Effector CD8-positive, alpha-beta T cell (primary cell): ENCODE measurements at regions not wholly inside any gene's neighbourhood (a gene's known extent, or its start where the extent isn't known, plus 50 kb on each side); places are given as distances from the start of the nearest gene placed in this dataset.

Experiments used
- DNase-seq: peaks from one replicate; lab custom pipeline; 2025; lab: John Stamatoyannopoulos, UW

DNA sequence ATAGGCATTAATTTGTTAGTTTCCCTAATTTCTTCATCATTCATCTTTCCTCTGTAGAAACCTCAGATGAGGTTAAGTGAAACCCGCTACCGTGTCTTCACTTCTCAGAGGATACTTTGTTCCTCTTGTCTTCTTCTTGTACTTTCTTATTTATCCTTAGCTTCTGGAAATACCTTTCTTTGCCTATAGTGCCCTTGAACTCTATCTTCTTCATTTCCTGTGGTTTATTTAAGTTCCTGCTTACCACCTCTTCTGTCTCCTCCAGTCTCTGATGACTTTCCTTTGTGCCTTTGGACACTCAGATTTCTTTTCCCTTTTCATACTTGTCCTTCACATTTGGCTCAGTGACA is 159.6 kb upstream of the LEF1 start:
- no peak for DNase-seq

GRCh38 chr4:108327642-108328382 is 159.1 kb upstream of the LEF1 start:
- DNase-seq = no peak

DNA sequence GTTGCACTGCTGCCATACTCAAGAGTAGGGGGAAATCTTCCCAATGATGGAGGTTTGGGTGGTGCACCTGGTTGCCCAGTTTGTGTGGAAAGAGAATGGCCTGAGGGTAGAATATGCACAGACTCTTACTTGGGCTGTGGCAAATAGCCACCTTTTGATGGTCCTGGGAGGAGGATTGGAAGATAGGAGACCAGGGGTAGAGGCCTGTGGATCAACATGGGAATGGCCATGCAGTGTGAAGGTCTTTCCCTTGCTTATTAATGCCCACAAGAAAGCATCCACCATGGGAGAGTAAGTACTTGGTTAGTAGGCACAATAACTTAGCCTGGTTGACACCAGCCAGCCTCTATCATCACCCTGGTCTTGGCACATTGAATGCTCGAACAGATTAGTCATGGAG is 156.8 kb upstream of the LEF1 start:
- DNase-seq = no peak

GRCh38 chr4:108324450-108324849 is 155.7 kb upstream of the LEF1 start:
- no peak for DNase-seq

- no peak for DNase-seq
Measured at GRCh38 chr4:108322497-108322896, 153.8 kb upstream of the LEF1 start.

GRCh38 chr4:108320061-108320460 is 151.3 kb upstream of the LEF1 start:
- DNase-seq = no peak

DNA sequence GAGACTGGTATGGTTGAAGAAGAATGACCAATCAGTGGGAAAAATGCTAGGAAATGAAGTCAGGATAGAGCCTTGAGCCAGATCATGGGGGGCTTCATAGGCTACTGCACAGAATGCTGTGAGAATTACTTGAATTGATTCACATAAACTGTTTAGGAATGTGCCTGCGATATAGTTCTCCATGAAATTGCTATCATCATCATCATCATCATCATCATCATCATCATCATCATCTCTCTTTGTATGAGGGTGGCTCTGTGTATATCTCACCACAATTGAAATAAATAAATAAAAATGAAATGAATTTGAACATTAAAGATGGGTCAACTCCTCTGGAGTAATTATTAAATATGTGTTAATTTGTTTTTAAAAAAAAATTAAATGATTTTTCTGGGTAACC is 148.6 kb upstream of the LEF1 start:
- DNase-seq = no peak

DNA sequence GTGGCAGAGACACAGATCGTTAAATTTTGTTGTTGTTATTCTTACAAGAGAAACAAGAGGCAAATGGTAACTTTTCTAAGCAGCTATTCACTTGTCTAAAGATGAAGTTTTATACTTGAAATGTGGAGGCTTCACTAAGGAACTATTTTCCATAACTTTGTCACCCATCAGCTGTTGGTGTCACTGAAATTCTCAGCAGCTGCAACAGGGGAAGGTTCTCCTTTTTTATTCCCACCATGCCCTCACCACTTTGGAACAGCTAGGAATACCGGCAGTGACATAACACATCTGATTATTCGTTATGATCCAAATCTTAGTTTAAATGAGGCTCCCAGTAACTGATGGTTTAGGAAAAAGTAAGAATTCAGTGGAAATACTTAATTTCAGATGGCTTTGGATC is 147.0 kb upstream of the LEF1 start:
- DNase-seq = no peak

- DNase-seq = no peak
Measured at GRCh38 chr4:108314900-108315589, 146.3 kb upstream of the LEF1 start.

GRCh38 chr4:108313546-108314339 is 145.0 kb upstream of the LEF1 start:
- no peak for DNase-seq

GRCh38 chr4:108311313-108311712 is 142.6 kb upstream of the LEF1 start:
- no peak for DNase-seq

DNA sequence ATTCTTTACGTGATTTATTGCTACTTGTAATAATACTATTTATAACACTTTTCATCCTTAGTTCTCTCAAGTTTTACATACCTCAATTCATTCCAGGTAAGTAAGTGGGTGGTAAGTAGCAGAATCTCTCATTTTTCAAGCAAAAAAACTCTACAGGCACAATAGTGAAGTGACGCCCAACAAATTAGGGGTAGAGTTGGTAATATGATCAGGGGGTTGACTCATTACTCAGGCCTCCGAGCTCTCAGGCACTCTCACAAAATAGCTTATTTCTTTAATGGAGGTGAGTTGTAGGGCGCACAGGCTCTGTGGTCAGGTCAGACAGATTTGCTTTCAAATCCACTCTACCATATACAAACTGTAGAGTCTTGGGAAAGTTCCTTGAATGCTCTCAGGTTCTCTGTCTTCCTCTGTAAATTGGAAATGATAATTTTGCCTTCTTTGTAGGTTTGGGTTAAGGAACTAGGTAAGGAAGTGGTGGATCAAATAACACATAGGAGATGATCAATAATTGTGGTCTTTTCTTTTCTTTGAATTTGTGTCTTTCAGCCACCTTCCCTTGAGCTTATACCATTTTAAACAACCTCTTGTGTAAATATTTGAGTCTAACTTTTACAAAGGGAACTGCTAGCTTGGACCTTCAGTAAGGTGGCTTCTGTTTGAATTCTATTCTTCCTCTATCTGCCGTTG is 134.9 kb upstream of the LEF1 start:
- DNase-seq = no peak

DNA sequence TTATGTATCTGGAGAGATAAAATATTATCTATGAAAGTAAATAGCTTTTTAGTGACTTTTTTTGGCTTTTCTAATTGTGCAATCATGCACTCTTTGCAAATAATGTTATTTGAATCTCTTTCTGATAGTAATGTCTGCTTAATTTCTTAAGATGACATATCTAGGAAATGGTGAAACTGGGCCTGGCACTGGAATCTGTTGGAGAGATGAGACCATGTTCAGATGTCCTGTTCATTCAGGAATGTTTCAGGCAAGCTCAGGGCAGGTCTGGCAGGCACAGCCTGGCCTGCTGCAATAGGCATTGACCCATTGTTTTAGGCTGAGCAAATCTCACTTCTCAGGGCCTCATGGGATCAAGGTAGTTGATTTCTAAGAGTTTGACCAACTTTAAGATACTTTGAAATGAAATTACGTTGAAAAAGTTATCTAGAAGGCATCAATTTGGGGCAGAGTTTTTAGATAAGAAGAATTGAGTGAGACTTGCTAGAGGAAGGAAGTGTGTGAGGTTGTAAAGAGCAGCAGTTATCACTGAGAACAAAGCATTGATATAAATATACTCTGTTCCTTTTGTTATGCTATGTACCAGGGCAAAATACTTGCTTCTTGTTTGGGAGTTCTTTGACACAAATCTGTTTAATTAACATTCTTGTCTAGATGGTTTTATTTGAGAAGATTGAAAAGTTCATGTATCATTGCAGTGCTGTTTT is 133.0 kb upstream of the LEF1 start:
- no peak for DNase-seq

GRCh38 chr4:108297605-108298004 is 128.9 kb upstream of the LEF1 start:
- DNase-seq = no peak

DNA sequence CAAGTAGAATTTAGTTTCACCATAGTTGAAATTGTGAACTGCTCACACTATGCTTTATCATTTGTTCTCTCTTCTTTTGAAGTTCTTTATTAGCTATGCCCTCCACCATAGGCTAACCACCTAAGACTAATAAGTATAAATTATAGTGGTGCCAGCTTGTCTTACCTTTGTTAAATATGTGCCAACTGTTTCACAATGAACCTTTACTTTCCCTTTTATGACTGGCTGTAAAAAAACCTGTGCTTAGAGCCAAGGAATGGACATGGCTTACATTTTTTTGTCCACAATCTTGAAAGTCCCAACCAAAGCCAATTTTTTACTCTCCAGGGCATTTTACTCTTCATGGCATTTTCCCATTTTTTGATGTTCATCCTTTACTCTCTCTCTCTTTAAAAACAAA is 123.5 kb upstream of the LEF1 start:
- no peak for DNase-seq

- no peak for DNase-seq
Measured at GRCh38 chr4:108291137-108291536, 122.4 kb upstream of the LEF1 start.

DNA sequence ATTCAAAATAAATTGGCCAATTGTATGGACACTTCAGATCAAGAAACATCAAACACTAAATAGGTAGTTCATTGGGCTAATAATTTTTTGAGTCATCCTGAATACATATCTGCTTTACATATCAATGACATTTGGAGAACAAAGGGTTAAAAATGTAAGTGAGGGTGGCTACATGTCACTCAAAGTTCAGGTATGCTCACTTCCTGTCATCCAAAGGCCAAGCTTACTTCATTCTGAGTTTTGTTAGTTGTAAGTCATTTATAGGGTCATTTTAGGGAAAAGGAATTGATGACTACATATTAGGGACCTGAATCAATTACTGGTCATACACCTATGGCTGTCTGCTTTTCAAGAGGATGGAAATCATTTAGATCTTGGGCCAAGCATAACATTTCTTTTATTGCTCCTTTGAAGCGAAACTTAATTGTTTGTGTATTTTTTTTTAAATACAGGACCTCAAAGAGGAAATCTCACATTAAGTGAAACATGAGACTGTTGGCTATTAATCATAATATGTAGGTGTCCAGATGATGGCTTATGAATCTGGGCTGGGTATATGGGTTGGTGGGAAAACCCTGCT is 119.2 kb upstream of the LEF1 start:
- DNase-seq = no peak

DNA sequence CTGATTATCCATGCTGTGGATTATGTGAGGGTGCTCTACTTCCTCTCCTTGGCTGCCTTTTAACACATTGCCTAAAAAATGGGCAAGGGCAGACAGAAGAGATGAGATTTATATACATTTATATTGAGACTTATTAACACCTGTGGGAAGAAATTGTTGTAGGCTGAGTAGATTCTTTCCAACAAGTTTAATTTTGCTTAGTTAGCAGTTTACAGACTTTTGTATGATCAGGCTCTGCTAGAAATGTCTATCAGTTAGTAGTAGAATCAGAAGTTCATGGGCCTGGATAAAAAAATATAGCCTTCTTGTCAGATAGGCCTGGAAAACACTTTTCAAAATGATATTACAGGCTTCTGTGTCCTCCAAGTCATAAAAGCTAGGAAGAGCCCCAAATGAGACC is 111.3 kb upstream of the LEF1 start:
- DNase-seq = no peak

- DNase-seq = no peak
Measured at GRCh38 chr4:108276690-108277089, 108.0 kb upstream of the LEF1 start.

GRCh38 chr4:108272986-108273385 is 104.3 kb upstream of the LEF1 start:
- DNase-seq = no peak

GRCh38 chr4:108272561-108272960 is 103.8 kb upstream of the LEF1 start:
- no peak for DNase-seq
